Breast epithelium (tissue), 3 donors: ENCODE measurements at regions not wholly inside any gene's neighbourhood (a gene's known extent, or its start where the extent isn't known, plus 50 kb on each side); places are given as distances from the start of the nearest gene placed in this dataset.

Experiments used
- POLR2A ChIP-seq: fragments of 450-650 bp; IDR thresholded peaks from one replicate; pipeline ENCODE4 v1.6.1; 2016; ENCODE audit warnings: antibody characterized with exemption, mild to moderate bottlenecking, moderate library complexity
- TF ChIP-seq, protein P1 (sequence below), 3 donors: fragments of 450-650 bp; IDR thresholded peaks; one replicate each; pipeline ENCODE4 v1.5.1; 2016 to 2017; ENCODE audit warnings: antibody characterized with exemption in 3 of 3, mild to moderate bottlenecking in 3 of 3, moderate library complexity in 3 of 3

DNA sequence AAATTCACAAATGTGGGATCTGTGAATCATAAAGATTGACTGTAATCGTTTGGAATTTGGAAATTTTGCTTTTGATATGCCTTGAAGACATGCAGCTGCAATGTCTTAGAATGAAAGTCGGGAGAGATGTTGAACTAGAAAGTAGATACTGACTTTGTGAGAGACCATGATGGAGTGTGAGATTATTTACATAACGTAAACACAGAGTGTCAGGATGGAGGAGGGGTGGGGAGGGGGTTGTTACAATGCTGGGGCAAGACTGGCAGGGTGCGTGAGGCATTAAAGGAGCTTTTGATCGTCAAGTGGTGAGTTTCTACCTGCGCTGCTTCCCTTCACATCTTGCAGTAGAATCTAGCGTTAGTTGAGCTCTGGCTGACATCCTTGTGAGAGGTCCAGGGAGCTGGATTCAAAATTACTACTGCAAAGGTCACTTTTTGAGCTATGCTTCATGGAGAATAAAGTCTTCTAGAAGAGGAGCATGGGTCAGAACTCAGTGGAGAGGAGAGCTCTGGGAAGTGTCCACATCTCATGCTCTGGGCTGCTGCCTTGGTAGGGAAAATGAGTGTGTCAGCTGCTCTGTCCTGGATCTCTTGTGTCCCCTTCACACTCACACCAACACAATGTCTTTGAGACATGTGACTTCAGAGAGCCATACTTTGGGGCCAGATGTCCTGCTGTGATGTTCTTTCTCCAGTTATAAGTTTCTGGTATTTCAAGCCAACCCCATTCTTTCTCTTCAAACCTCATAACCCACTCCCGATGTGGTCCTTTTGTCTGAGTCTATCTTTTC, 105.2 kb upstream of the CITED2 start:
- TF ChIP-seq, protein P1, sequence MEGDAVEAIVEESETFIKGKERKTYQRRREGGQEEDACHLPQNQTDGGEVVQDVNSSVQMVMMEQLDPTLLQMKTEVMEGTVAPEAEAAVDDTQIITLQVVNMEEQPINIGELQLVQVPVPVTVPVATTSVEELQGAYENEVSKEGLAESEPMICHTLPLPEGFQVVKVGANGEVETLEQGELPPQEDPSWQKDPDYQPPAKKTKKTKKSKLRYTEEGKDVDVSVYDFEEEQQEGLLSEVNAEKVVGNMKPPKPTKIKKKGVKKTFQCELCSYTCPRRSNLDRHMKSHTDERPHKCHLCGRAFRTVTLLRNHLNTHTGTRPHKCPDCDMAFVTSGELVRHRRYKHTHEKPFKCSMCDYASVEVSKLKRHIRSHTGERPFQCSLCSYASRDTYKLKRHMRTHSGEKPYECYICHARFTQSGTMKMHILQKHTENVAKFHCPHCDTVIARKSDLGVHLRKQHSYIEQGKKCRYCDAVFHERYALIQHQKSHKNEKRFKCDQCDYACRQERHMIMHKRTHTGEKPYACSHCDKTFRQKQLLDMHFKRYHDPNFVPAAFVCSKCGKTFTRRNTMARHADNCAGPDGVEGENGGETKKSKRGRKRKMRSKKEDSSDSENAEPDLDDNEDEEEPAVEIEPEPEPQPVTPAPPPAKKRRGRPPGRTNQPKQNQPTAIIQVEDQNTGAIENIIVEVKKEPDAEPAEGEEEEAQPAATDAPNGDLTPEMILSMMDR (IDR thresholded peaks at IDR 0.05), result no peak
- TF ChIP-seq POLR2A, result no peak
